ENCODE measurements at regions not wholly inside any gene's neighbourhood (a gene's known extent, or its start where the extent isn't known, plus 50 kb on each side); places are given as distances from the start of the nearest gene placed in this dataset.
"Not testable (repeated sequence)": the region's sequence is repeated elsewhere in the genome, so short reads cannot be mapped to it uniquely, and the experiment has no call there.

DNA sequence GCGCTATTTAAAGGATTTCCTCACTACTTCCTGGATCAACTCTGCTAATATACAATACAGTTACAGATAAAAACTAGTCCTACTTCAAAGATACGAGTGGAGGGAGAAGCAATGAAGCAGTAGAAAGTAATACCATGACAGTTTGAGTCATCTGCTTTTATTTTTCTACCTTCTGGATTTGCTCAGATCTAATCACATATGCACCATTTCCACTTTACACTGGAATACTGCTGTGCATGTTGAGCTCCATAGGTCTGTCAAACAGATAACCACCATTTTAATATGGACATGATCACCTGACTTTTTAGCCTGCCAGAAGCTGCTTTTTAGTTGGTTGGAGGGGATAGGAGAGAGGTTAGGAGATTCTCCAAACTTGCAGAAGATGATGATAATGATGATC, 92.5 kb downstream of the MMUT start:
- no peak for DNase-seq

DNA sequence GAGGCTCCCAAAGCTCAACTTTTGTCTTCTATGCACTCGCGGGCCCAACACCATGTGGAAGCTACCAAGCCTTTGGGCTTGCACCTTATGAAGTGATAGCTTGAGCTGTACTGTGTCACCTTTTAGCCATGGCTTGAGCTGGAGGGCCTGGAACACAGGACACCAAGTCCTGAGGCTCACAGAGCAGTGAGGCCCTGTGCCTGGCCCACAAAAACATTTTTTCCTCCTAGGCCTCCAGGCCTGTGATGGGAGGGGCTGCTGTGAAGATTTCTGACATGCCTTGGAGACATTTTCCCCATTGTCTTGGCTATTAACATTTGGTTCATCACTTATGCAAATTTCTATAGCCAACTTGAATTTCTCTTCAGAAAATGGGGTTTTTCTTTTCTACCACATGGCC, 96.5 kb downstream of the MMUT start:
- DNase-seq: no peak

DNA sequence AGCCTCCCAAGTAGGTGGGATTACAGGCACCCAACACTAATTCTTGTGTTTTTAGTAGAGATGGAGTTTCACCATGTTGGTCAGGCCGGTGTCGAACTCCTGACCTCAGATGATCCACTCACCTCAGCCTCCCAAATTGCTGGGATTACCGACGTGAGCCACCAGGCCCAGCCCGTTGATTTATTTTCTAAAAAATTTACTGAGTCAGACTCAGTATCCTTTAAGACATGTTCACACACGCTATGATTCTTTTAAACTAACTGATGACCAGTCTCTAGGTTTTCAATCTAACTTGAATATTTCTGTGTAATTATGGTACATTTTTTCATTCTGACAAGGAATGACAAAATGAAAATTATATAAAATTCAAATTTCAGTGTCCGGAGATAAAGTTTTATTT, 114.5 kb downstream of the MMUT start:
- no peak for DNase-seq

DNA sequence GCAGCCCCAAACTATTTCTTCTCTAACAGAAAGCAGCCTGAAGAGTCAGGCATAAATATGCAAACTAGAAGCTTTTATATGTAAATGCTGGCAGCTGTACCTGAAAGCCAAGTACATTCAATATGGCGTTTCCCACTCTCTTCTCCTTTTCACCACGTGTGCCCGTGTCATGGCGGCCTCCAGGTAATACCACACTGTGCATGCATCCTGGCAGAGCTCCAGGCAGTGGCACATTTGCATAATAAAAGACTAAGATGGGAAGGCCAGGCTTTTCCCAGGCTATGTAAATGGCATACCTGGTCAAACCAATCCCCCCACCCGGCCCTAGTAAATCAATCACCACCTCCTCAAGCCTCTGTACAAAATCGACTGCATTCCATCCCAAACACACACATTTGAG, 120.6 kb downstream of the MMUT start:
- DNase-seq: no peak

DNA sequence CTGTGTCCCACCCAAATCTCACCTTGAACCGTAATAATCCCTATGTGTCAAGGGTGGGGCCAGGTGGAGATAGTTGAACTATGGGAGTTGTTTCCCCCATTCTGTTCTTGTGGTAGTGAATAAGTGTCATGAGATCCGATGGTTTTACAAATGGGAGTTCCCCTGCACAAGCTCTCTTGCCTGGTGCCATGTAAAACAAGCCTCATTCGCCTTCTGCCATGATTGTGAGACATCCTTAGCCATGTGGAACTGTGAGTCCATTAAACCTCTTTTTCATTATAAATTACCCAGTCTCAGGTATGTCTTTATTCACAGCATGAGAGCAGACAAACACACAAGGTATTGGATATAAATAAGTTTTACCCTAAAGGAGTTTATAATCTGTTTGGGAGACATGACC, 121.2 kb downstream of the MMUT start:
- no peak for DNase-seq

DNA sequence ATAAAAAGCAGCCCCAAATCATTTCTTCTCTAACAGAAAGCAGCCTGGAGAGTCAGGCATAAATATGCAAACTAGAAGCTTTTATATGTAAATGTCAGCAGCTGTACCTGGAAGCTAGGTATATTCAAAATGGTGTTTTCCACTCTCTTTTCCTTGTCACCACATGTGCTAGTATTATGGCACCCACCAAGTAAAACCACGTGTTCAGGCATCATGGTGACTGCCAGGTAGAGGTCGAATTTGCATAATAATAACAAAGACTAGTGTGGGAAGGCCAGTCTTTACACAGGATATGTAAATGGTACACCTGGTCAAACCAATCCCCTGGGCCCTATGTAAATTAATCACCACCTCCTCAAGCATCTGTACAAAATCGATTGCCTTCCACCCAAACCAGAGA, 124.0 kb downstream of the MMUT start:
- DNase-seq: no peak

DNA sequence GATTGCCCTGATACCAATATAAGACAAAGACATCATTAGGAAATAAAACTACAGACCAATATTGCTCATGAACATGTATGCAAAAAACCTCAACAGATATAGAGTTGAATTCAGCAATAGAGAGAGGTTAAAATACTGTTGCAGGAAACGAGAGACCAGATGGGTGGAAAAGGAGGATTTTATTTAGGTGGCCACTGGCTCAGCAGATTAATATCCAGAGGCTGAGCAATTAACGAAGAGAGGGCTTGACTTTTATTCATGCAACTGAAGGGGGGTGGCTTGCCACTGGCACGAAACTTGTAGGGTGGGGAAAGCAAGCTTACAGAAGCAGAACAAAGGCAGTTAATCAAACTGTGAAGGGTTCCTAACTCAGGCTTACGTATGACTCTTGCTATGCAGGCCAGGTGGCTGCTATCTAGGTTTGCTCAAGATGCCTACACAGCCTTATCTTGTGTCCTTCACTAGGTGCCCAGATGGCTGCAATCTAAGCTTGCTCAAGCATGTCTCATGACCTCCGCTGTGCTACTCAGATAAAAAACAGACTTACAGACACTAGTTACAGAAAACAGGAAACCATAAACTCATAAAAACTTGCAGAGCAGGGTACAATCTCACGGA, 126.4 kb downstream of the MMUT start:
- peak; percentile 79 for DNase-seq

DNA sequence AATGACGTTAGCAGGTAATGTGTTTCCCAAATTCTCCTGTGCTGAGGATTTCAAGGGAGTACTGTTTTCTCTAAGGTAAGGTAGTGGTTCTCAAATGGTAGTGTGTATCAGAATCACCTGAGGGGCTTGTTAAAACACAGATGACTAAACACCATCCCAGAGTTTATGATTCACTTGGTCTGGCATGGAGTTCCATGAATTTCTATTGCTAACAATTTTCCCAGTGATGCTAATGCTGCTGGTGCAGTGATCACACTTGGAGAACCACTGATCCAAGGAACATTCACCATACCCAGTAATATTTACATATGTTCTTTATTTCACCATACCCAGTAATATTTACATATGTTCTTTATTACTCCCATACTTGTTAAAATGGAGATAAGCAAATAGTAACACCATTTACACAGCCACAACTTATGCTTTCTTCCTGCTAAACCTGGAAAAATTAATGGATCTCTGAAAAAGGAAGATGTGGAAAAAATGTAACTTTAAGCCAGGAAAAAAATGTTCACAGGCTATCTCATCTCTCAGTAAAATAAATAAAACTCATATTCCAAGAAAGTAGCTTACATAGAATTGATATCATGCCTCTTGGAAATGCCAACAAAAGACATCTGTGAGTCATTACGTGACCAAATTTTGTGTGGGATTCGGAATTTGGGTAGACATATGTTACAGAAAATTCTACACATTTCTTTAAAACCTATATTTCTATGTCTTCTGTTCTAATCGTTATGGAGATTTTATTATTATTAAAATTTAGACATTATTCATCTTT, 129.5 kb downstream of the MMUT start:
- no peak for DNase-seq

DNA sequence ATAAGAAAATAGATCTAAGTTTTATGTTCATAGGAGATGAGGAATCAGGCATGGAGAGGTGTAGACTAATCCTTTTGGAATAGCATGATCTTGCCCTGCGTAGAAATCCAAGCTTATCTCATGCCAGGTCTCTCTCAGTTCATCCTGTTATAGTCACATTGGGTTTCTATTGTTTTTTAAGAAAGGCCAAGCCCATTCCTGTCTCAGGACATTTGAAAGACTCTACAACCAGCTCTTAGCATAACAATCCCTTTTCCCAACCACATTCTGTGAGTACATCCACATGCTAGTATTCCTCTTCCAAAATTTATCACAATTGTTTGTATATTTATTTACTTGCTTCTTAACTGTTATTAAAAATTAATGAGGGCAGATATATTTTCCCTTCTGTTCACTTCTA, 130.3 kb downstream of the MMUT start:
- no peak for DNase-seq

DNA sequence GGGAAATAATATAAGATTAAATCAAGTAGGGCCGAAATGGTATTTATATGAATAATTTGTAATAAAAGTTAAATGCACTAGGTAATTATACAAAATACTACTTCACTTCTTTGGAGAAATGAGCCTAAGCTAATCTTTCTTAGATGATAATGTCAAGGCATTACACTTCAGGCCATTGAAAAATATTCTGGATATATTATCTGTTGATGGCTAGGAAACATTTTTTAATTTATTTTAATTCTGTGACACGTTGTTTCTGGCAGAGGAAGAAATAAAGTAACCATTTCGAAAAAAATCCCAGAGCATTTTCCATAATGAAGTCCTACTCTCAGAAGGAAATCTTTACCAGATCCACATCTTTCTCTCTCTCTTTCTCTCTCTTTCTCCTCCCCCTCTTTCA, 133.9 kb downstream of the MMUT start:
- no peak for DNase-seq

DNA sequence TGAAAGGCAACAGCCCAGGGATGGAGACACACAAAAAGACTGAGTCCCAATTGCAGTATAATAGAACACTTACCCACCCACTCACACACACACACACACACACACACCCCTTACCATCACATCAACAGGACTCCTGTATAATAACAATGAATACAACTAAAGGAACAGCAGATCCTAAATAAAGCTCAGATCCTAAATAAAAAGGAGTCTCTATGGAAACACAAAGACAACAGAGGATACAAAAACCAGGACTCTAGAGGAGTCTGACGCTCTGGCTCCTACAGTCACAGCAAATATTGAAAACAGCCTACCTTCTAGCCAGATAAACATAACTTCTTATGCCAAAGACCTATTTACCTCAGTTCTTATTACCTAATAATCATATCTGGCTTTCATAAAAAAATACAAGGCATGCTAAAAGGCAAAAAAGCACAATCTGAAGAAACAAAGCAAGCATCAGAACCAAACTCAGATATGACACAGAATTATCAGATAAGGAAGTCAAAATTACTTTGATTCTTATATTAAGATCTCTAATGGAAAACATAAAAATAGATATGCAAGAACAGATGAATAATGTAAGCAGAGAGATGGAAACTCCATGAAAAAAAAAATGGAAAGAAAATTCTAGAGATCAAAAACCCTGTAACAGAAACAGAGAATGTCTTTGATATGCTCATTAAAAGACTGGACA, 134.9 kb downstream of the MMUT start:
- no peak for DNase-seq

DNA sequence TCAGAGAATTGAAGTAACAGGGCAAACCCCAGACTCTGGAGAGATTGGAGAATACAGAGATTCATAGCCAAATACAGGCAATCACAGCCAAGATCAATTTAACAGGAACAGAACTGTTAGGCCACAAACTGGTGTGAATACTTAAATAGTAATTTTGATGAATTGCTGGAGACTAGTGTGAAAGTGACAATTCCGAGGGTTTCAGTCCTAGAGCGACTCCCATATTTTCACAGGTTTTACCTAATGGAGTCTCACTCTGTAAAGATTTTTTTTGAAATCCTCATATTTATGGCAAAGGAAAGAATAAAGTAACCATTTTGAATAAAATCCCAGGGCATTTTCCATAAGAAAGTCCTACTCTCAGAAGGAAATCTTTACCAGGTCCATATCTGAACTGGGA, 135.5 kb downstream of the MMUT start:
- no peak for DNase-seq

DNA sequence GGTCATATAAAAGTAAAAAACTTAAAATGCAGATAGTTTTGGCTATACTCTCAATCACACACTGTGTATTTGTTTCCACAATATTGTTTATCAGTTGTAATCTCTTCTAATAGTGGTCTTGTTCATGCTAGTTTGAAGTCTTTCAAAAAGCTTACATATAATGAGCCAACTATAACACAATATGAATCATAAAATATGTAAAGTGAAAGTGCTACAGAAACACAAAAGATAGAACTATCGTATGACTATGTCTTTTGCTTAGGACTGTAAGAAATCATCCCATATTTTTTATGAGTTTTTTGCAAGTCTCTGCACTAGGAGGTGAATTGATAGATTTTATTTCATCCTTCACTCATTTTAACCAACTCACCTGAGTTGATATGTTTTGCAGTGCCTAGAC, 136.0 kb downstream of the MMUT start:
- no peak for DNase-seq

DNA sequence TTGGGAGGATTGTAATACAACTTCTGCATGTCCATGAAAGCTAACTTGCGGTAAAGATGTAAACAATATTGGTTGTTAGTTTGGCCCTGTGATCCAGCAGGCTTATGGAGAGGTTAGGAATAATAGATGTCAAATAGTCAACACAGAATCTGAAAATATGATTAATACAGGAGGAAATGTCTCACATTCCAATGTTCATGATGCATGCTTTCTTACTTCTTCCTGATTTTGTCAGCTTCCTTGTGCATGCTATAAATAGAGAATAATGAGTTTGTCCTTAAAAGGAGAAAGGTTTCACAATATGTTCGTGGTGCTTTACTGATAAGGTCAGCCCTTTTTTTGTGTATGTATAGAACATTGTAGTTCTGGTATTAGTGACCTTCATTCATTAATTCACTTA, 136.7 kb downstream of the MMUT start:
- peak; percentile 2 for DNase-seq

DNA sequence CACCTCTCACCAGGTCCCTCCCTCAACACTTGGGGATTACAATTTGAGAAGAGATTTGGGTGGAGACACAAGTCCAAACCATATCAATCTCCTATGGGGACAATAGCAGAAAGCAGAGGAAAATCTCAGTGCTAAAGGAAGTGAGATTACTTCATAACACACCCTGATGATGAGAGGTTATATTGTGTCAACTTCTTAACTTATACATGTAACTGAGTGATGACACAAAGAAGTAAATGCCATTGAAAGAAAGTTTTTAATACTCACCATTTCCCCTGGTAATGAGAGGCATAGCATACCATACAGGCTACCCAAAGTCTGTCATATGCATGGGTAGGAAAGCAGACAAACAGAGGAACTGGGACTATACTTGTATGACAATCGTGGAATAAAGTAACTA, 137.2 kb downstream of the MMUT start:
- no peak for DNase-seq

DNA sequence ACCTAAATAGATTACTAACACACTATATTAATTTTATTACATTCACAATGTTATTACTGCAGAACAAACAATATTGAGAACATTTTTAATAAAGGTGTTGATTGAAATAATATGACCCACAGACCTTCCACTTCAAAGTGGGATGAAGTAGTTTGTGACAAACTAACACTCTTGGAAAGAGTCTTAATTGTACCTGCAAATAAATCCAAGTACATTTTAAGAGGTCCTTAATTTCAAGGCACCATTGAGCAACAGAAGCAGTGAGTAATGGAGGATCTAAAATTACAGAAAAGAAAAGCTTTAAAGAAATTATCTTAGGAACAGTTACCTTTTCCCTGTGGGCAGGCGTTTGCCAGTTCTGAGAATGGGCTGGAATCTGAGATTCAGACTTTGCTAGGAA, 140.2 kb downstream of the MMUT start:
- no peak for DNase-seq

DNA sequence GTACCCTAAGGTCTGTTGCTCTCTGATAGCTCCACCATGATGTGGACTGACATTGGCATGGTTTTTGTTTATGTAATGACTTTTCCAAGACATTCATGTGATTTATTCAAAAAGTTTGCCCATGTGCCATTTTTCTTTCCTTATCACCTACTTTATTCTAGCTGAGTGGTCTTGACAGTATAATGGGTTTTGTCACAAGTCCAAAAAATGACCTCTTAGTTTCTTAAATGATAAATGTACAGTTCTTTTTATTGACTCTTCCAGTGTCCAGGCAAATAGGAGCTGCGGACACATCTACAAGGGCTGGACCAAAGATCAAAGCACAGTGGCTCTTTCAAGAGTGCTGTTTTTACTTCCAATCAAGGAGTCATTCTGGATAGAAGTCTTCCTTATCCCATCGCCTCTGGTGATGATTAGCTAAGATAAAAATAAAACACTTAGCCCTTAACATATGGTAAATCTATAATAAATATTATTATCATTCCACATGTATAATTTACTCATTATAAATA, 141.4 kb downstream of the MMUT start:
- DNase-seq: no peak

DNA sequence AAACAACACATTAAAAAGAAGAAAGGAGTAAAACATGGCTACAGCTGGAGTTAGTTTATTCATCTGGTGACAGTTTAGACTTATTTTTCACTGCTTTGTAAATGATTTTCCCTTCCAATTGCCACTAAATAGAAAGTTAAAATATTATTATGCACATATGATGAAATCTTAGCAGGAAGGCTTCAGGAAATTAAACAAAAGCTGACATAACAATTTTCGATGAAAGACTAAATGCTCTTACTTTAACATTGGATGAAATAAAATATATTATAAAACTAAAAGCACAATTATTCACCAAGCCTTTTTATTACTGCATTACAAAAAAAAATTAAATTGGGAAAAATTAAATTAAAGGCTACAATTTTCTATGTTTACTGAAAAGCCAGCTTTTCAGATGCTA, 158.0 kb downstream of the MMUT start:
- DNase-seq: no peak

DNA sequence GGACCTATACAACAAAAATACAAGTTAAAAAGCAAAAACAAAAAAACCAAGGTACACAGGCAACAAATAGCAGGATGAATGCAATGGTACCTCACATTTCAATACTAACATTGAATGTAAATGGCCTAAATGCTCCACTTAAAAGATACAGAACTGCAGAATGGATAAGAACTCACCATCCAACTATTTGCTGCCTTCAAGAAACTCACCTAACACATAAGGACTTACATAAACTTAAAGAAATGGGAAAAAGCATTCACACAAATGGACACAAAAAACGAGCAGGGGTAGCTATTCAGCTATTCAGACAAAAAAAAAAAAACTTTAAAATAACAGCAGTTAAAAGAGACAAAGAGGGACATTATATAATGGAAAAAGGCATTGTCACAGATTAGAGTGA, 158.7 kb downstream of the MMUT start:
- DNase-seq: not testable (repeated sequence)

DNA sequence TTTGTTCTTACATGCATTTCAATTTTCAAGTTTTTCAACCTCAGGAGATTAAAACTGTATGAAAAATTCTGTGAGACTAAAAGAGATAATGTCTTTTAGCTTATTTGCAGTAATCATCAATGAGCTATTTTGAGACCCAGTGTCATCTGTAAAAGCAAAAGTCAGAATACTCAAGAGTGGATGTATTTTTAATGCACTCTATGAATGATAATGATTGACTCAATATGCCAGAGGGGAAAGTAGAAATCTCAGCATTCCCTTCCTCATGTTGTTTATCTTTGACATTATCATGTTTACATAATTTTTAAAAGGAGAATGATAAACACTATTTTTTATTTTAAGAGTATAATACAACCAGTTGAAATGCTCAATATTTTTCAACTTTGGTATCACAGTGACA, 162.1 kb downstream of the MMUT start:
- DNase-seq: no peak

DNA sequence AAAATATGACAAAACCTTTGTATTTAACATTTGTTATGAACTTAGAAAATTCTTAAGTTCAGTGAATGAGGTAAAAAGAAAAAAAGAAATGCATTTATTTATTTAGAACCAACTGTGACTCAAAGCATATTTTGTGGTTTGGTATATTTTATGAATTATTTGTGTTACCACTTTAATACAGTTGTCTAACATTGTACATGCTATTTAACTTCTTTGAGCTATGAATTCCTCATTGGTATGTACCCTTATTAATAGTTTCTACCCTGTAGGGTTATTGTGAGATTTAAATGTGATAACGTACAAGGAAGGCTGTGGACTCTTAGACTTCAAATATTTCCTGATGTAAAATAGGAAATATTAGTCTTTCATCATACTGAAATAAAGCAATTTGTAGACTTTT, 162.6 kb downstream of the MMUT start:
- DNase-seq: no peak

DNA sequence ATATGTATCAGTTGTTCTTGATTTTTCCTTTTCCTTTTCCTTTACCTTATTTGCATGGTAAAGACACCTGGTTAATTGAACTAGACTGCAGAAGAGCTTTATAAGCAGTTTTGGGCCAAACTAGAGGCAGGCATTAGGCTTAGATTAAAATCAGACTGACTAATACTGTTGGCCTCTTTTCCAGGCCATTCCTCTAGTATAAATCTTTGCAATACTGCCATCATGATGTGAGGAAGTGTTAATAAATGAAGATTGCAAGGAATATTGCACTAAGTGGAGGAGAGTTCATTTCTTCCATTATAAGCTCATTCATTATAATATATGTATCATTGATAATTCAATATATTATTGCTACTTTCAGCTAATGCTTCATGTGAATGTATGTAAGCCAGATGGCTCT, 163.8 kb downstream of the MMUT start:
- no peak for DNase-seq

DNA sequence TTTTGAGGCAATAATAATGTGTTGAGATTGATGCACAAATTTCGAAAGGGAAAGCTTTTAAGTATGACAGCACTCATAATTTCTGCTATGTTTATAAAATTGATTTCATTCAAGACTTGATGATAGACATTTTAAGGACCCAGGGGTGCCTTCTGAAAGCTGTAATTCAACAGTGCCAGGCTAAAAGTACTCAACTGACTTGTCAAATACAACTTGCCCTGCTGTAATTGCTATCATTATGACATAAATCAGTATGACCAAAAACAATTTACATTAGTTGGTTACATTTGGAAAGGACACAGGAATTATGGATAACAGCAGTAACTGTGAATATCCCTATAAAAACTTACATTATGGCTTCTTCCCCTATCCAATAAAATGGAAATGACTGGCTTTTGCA, 178.9 kb downstream of the MMUT start:
- no peak for DNase-seq

Data from hematopoietic multipotent progenitor cell treated with erythropoietin and hydrocortisone succinate and interleukin-3 and kit ligand, for 4 days (in vitro differentiated cells).